ENCODE measurements at regions not wholly inside any gene's neighbourhood (a gene's known extent, or its start where the extent isn't known, plus 50 kb on each side); places are given as distances from the start of the nearest gene placed in this dataset.
"Not testable (repeated sequence)": the region's sequence is repeated elsewhere in the genome, so short reads cannot be mapped to it uniquely, and the experiment has no call there.

- DNase-seq = no peak
Observed at GRCh38 chr7:32680259-32681173, 185.2 kb downstream of the AVL9 start.

- no peak for DNase-seq
Observed at GRCh38 chr7:32679192-32679591, 183.9 kb downstream of the AVL9 start.

GRCh38 chr7:32677593-32677992, 182.3 kb downstream of the AVL9 start:
- no peak for DNase-seq

GRCh38 chr7:32676249-32676941, 181.1 kb downstream of the AVL9 start:
- no peak for DNase-seq

- no peak for DNase-seq
Observed at GRCh38 chr7:32673275-32673983, 178.1 kb downstream of the AVL9 start.

- DNase-seq = no peak
Observed at GRCh38 chr7:32670110-32671025, 175.1 kb downstream of the AVL9 start.

- DNase-seq = not testable (repeated sequence)
Observed at GRCh38 chr7:32669173-32669870, 174.0 kb downstream of the AVL9 start.

- not testable (repeated sequence) for DNase-seq
Observed at GRCh38 chr7:32668387-32669097, 173.3 kb downstream of the AVL9 start.

- DNase-seq = not testable (repeated sequence)
Observed at GRCh38 chr7:32667586-32667985, 172.3 kb downstream of the AVL9 start.

GRCh38 chr7:32663805-32664211, 168.5 kb downstream of the AVL9 start:
- DNase-seq = not testable (repeated sequence)

- not testable (repeated sequence) for DNase-seq
Observed at GRCh38 chr7:32662509-32662908, 167.2 kb downstream of the AVL9 start.

GRCh38 chr7:32661929-32662328, 166.6 kb downstream of the AVL9 start:
- DNase-seq = no peak

GRCh38 chr7:32661501-32661900, 166.2 kb downstream of the AVL9 start:
- DNase-seq = no peak

GRCh38 chr7:32660936-32661335, 165.6 kb downstream of the AVL9 start:
- DNase-seq = no peak

GRCh38 chr7:32659853-32660252, 164.6 kb downstream of the AVL9 start:
- no peak for DNase-seq

GRCh38 chr7:32658467-32658869, 163.2 kb downstream of the AVL9 start:
- DNase-seq = no peak

- no peak for DNase-seq
Observed at GRCh38 chr7:32658034-32658433, 162.7 kb downstream of the AVL9 start.

- not testable (repeated sequence) for DNase-seq
Observed at GRCh38 chr7:32654549-32654948, 159.3 kb downstream of the AVL9 start.

GRCh38 chr7:32650356-32650755, 155.1 kb downstream of the AVL9 start:
- not testable (repeated sequence) for DNase-seq

GRCh38 chr7:32648408-32649156, 153.3 kb downstream of the AVL9 start:
- DNase-seq = no peak
